Muscle of leg (tissue), 3 donors: ENCODE measurements at regions not wholly inside any gene's neighbourhood (a gene's known extent, or its start where the extent isn't known, plus 50 kb on each side); places are given as distances from the start of the nearest gene placed in this dataset.
A peak's percentile ranks its signal among the peaks of the same experiment; 100 is the strongest.
"Not testable (repeated sequence)": the region's sequence is repeated elsewhere in the genome, so short reads cannot be mapped to it uniquely, and the experiment has no call there.

Experiments used
- DNase-seq: peaks from one replicate; pipeline ENCODE4 v3.0.0; 2013
- H3K27ac ChIP-seq: one replicate; pipeline ENCODE4 v1.5.1; 2013; ENCODE audit warnings: mild to moderate bottlenecking, low read length, control low read depth
- H3K27me3 ChIP-seq: one replicate; pipeline ENCODE4 v1.6.1; 2013; ENCODE audit warnings: low read length; ENCODE audit not compliant: control insufficient read depth, insufficient read depth
- H3K36me3 ChIP-seq: one replicate; pipeline ENCODE4 v1.6.1; 2013; ENCODE audit warnings: low read length; ENCODE audit not compliant: control insufficient read depth, insufficient read depth
- H3K4me1 ChIP-seq: one replicate; pipeline ENCODE4 v1.6.1; 2013; ENCODE audit warnings: low read length; ENCODE audit not compliant: control insufficient read depth, insufficient read depth
- H3K4me3 ChIP-seq: one replicate; pipeline ENCODE4 v1.5.1; 2013; ENCODE audit warnings: low read length, control low read depth
- H3K9me3 ChIP-seq: replicated peaks from 2 replicates; pipeline ENCODE4 v1.6.1; 2013; ENCODE audit warnings: low read depth, low read length; ENCODE audit not compliant: control insufficient read depth
- WGBS: methylation state at CpG from one replicate; pipeline ENCODE4 v1.1.5; 2013; ENCODE audit warnings: missing lambda C conversion rate; ENCODE audit not compliant: insufficient coverage; 5-methylcytosine and 5-hydroxymethylcytosine counted together

- Histone ChIP-seq H3K27me3 (no peaks in the 10 kb centered on the region), H3K9me3 (peaks cover 7% of the 10 kb centered on the region), H3K4me3 (no peak overlapping the region), H3K36me3 (no peaks in the 10 kb centered on the region), H3K27ac (no peak overlapping the region), H3K4me1 (peaks cover 6% of the 10 kb centered on the region)
- DNase-seq: peak; percentile 89
- WGBS: no CpG with 5 or more reads among the region's 4 CpGs
Observed at GRCh38 chr11:60592601-60593000, 77.4 kb downstream of the MS4A13 start.

- no peaks in the 10 kb centered on the region for H3K36me3 ChIP-seq
- peaks cover 6% of the 10 kb centered on the region for H3K4me1 ChIP-seq
- WGBS: 60% methylated on average over 2 of the region's 4 CpGs
- peaks cover 7% of the 10 kb centered on the region for H3K9me3 ChIP-seq
- no peak overlapping the region for H3K27ac ChIP-seq
- no peak overlapping the region for H3K4me3 ChIP-seq
- H3K27me3 ChIP-seq: no peaks in the 10 kb centered on the region
- peak; percentile 78 for DNase-seq
Observed at GRCh38 chr11:60594998-60595642, 79.9 kb downstream of the MS4A13 start.

DNA sequence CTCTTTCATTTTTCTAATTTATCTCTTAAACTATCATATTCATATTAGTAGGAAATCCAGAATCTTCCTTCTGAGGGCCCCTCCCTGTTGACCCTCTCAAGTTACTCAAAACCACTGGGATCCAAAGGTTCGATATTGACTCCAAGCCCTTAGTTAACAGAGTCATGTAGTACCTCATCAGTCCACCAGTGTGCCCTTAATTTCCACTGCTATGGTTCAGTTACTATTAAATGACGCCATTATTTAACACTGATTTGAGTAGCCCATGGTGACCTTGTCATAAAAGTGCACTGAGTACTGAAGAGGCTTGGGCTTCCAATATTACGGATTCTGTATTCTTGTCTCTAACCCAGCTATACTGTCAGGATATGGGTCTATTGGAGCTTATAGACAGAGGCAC lies 91.9 kb upstream of the MS4A8 start:
- no peak for DNase-seq
- no peaks in the 10 kb centered on the region for H3K9me3 ChIP-seq
- WGBS: 73% methylated on average over 2 of the region's 3 CpGs
- H3K27ac ChIP-seq: no peak overlapping the region
- no peaks in the 10 kb centered on the region for H3K27me3 ChIP-seq
- H3K4me1 ChIP-seq: no peaks in the 10 kb centered on the region
- H3K36me3 ChIP-seq: no peaks in the 10 kb centered on the region
- H3K4me3 ChIP-seq: no peak overlapping the region

- no peaks in the 10 kb centered on the region for H3K27me3 ChIP-seq
- H3K36me3 ChIP-seq: no peaks in the 10 kb centered on the region
- WGBS: 79% methylated on average over 2 of the region's 3 CpGs
- H3K4me3 ChIP-seq: no peak overlapping the region
- H3K9me3 ChIP-seq: no peaks in the 10 kb centered on the region
- H3K4me1 ChIP-seq: no peaks in the 10 kb centered on the region
- no peak overlapping the region for H3K27ac ChIP-seq
- no peak for DNase-seq
Observed at GRCh38 chr11:60609632-60610031, 89.8 kb upstream of the MS4A8 start.

DNA sequence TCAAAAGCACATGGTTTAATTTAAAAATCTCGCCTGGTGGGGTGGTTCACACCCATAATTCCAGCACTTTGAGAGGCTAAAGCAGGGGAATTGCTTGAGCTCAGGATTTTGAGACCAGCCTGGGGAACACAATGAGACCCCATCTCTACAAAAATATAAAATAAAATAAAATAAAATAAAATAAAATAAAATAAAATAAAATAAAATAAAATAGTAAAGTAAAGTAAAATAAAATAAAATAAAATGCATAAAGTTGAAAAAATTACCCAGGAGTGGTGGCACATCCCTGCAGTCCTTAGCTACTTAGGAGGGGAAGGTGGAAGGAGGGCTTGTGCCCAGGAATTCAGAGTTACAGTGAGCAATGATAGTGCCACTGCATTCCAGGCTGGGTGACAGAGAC lies 88.7 kb upstream of the MS4A8 start:
- DNase-seq: no peak
- Histone ChIP-seq H3K4me1 (no peaks in the 10 kb centered on the region), H3K4me3 (no peak overlapping the region), H3K27ac (no peak overlapping the region), H3K9me3 (no peaks in the 10 kb centered on the region), H3K36me3 (no peaks in the 10 kb centered on the region), H3K27me3 (no peaks in the 10 kb centered on the region)
- 60% methylated on average over 1 of the region's 1 CpG for WGBS

- Histone ChIP-seq H3K9me3 (no peaks in the 10 kb centered on the region), H3K4me3 (no peak overlapping the region)
- 67% methylated on average over 25 of the region's 25 CpGs for WGBS
Observed at GRCh38 chr11:60615497-60615896, 83.9 kb upstream of the MS4A8 start.

DNA sequence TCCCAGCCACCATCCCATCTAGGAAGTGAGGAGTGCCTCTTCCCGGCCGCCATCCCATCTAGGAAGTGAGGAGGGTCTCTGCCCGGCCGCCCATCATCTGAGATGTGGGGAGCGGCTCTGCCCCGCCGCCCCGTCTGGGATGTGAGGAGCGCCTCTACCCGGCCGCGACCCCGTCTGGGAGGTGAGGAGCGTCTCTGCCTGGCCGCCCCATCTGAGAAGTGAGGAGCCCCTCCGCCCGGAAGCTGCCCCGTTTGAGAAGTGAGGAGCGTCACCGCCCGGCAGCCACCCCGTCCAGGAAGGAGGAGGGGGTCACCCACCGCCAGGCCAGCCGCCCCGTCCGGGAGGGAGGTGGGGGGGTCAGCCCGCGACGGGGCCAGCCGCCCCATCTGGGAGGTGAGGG lies 77.5 kb upstream of the MS4A8 start:
- not testable (repeated sequence) for H3K27me3 ChIP-seq, H3K36me3 ChIP-seq, H3K27ac ChIP-seq, H3K9me3 ChIP-seq, DNase-seq, H3K4me1 ChIP-seq, H3K4me3 ChIP-seq
- 94% methylated on average over 17 of the region's 30 CpGs for WGBS

More at GRCh38 chr11:60615497-60615896, 83.9 kb upstream of the MS4A8 start:
- H3K27ac ChIP-seq: no peak overlapping the region
- no peaks in the 10 kb centered on the region for H3K4me1 ChIP-seq
- no peak for DNase-seq
- H3K36me3 ChIP-seq: no peaks in the 10 kb centered on the region
- no peaks in the 10 kb centered on the region for H3K27me3 ChIP-seq

DNA sequence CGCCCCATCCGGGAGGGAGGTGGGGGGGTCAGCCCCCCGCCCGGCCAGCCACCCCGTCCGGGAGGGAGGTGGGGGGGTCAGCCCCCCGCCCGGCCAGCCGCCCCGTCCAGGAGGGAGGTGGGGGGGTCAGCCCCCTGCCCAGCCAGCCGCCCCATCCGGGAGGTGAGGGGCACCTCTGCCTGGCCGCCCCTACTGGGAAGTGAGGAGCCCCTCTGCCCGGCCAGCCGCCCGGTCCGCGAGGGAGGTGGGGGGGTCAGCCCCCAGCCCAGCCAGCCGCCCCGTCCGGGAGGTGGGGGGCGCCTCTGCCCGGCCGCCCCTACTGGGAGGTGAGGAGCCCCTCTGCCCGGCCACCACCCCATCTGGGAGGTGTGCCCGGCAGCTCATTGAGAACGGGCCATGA lies 76.6 kb upstream of the MS4A8 start:
- H3K4me3 ChIP-seq, H3K27me3 ChIP-seq, H3K36me3 ChIP-seq, H3K9me3 ChIP-seq, H3K4me1 ChIP-seq, DNase-seq, H3K27ac ChIP-seq: not testable (repeated sequence)
- WGBS: no CpG with 5 or more reads among the region's 27 CpGs

DNA sequence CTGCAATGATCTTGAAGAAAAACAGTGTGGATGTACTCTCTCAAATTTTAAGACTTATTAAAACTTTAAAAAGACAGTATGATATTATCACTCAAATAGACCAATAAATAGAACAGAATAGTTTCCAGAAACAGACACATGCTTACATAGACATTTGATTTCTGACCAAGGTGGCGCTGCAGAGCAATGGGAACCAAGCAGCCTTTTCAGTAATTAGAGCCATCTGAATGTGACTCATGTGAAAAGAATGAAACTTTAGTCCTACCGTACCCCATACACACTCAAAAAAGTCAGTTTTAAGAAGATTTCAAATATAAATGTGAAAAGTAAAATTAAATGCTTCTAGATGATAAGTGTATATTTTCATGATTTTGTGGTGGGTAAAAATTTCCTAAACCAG lies 74.2 kb upstream of the MS4A8 start:
- H3K4me1 ChIP-seq: no peaks in the 10 kb centered on the region
- WGBS: no CpG with 5 or more reads among the region's 2 CpGs
- H3K9me3 ChIP-seq: peaks cover 5% of the 10 kb centered on the region
- no peaks in the 10 kb centered on the region for H3K27me3 ChIP-seq
- no peaks in the 10 kb centered on the region for H3K36me3 ChIP-seq
- DNase-seq: peak; percentile 22
- no peak overlapping the region for H3K27ac ChIP-seq
- no peak overlapping the region for H3K4me3 ChIP-seq

DNA sequence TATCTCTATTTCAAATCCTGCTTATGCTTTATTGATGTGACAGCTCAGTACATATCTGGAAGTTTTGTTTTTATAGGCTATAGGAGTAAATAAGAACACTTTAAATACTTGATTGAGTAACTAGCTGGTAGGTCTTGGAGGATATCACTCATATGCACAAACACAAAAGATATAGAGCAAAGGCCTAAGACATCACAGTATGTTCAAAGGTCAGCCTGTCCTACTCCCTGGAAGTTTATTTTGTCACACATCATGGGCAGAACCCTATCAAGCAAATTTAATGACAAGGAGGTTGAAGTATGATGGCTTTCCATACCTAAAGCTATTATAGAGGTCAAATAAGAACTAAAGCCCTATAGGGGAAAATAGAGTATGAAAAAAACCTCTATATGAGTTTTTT lies 70.0 kb upstream of the MS4A8 start:
- DNase-seq: no peak
- no peak overlapping the region for H3K27ac ChIP-seq
- H3K4me1 ChIP-seq: no peaks in the 10 kb centered on the region
- H3K4me3 ChIP-seq: no peak overlapping the region
- no peaks in the 10 kb centered on the region for H3K36me3 ChIP-seq
- no peaks in the 10 kb centered on the region for H3K27me3 ChIP-seq
- H3K9me3 ChIP-seq: peaks cover 2% of the 10 kb centered on the region

- no peak overlapping the region for H3K4me3 ChIP-seq
- peaks cover 8% of the 10 kb centered on the region for H3K9me3 ChIP-seq
- WGBS: 89% methylated on average over 1 of the region's 1 CpG
- H3K4me1 ChIP-seq: no peaks in the 10 kb centered on the region
- H3K36me3 ChIP-seq: no peaks in the 10 kb centered on the region
- H3K27ac ChIP-seq: no peak overlapping the region
- H3K27me3 ChIP-seq: no peaks in the 10 kb centered on the region
- DNase-seq: peak; percentile 1
Observed at GRCh38 chr11:60631944-60632343, 67.5 kb upstream of the MS4A8 start.
